GM12864 (cell line): ENCODE measurements at regions not wholly inside any gene's neighbourhood (a gene's known extent, or its start where the extent isn't known, plus 50 kb on each side); places are given as distances from the start of the nearest gene placed in this dataset.
A peak's percentile ranks its signal among the peaks of the same experiment; 100 is the strongest.

Experiments
- DNase-seq: peaks from one replicate; pipeline ENCODE4 v3.0.0-alpha.2; 2011; ENCODE audit warnings: low read depth
- H3K4me3 ChIP-seq: 2 replicates; pipeline ENCODE4 v1.5.1; 2011; ENCODE audit warnings: mild to moderate bottlenecking, low read depth, low read length, control low read depth
- TF ChIP-seq, protein P1 (sequence below): IDR thresholded peaks from 2 replicates; pipeline ENCODE4 v1.5.1; 2011; ENCODE audit warnings: low read depth, mild to moderate bottlenecking, moderate library complexity, low read length, control low read depth, inconsistent platforms; ENCODE audit errors: missing control alignments

DNA sequence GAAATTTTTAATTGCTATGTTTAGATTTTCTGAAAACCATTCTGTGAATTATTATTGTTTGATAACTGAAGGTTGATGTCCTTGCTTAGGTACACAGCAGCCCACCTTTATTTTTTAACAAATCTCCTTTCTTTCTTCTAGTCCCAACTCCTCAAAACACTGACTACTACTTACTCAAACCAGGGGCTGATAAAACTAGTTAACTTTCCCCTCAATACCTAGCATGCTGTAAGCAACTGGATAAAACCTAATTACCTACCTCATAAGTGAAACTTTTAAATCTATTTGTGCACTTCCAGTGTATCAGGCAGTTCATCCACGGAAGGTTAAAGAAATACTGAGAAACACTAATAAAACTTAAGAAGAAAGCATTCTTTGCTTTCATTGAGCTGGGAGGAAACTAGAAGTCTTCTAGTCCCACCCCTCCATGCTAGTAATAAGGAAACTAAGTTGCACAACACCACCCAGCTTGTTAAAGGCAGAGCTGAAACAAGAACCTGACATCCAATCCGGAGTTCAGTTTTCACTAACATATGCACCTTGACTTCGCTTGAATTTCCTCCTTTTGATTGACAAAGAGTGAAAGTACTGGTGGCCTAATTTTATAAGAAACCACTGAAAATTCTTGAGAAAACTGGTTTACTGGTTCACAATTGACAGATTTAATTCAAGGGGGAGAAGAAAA, 180.2 kb upstream of the TET2 start:
- H3K4me3 ChIP-seq, result peak overlapping the region; percentile 36; the same call in 1 of the 2 replicates
- TF ChIP-seq, protein P1, sequence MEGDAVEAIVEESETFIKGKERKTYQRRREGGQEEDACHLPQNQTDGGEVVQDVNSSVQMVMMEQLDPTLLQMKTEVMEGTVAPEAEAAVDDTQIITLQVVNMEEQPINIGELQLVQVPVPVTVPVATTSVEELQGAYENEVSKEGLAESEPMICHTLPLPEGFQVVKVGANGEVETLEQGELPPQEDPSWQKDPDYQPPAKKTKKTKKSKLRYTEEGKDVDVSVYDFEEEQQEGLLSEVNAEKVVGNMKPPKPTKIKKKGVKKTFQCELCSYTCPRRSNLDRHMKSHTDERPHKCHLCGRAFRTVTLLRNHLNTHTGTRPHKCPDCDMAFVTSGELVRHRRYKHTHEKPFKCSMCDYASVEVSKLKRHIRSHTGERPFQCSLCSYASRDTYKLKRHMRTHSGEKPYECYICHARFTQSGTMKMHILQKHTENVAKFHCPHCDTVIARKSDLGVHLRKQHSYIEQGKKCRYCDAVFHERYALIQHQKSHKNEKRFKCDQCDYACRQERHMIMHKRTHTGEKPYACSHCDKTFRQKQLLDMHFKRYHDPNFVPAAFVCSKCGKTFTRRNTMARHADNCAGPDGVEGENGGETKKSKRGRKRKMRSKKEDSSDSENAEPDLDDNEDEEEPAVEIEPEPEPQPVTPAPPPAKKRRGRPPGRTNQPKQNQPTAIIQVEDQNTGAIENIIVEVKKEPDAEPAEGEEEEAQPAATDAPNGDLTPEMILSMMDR, result no peak
- DNase-seq, result peak; percentile 95

DNA sequence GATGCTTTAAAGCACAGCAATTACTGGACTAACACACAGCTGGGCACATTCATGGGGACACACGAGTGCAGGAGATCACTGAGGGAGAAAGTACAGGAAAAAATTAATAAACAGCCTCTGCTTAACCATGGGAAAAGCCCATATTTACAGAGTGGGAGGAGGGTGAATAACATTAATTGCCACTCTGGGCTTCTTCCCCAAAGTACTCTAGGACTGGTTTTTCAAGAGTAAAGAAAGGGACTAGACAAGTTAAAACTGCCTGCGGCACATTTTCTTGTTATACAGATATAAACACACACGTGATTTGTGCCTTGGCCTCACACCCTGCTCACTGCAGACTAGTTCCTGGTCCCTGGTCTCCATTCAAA, 179.7 kb upstream of the TET2 start:
- no peak for DNase-seq
- peak overlapping the region; percentile 36; the same call in 1 of the 2 replicates for H3K4me3 ChIP-seq
- TF ChIP-seq, protein P1, result no peak

DNA sequence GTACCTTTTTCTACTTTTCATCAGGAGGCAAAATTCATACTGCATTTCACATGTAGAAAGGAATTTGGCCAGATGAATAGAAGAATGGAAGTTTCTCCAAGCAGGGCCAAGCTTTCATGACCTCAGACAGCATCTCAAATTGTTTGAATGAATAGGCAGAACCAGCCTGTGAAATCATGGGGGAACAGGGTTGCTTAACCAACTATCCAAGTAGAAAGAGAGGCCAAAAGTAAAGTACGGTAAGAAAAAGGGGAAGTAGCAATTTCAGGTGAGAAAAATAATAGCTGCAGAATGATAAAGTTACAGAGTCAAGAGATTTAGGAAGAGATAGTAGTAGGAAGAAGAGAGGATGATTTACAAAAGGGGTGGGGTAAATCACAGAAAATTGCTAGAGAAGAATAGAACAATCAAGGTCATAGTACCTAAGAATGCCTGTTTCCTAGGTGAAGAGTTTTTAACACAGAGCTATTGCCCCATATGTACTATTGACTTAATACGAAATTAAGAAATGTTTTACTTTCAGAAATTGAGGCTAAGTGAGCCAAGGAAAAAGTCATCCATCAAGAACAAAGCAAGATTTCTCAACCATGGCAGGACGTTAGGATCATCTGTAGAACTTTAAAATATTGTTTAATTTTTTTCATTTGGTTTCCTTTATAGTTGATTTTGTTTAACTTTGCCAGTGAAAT, 177.1 kb upstream of the TET2 start:
- TF ChIP-seq, protein P1, result no peak
- DNase-seq, result no peak
- no peak overlapping the region for H3K4me3 ChIP-seq

DNA sequence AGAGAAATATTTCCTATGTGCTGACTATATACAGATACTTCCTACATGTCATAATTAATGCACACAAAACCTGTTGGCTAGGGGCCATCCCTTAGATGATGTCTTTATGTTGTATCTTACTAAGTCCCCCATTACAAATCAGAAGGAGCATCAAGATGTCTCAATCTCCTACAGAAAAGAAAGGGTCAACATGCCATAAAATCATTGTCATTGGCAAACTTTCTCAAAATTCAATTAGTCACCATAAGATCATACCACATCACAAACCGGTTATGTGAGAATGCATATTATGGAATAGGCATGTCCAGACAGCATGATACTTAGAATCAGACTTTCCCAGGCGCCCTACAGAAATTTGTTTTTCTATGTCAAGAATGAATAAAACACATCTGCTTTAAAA, 175.2 kb upstream of the TET2 start:
- no peak for DNase-seq
- H3K4me3 ChIP-seq, result no peak overlapping the region
- TF ChIP-seq, protein P1, result no peak

DNA sequence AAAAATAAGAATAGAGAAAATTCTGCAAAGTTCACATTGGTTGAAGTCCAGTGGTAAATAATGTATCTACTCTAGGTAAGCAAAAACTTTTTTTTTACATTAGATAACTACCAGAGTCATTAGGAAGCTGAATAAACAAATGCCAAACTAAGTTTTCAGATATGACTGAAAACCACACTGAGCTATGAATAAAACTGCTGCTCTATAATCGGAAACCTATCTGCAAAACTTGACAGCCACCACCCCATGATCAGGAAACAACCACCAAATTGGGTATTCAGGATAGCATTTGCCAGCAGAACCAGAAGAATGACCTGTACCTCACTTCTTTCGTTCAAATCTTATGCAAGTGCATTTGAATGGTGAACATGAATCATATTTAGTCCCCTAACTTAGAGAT, 173.0 kb upstream of the TET2 start:
- TF ChIP-seq, protein P1, result no peak
- DNase-seq, result no peak
- H3K4me3 ChIP-seq, result no peak overlapping the region; the same call in 1 of the 2 replicates

DNA sequence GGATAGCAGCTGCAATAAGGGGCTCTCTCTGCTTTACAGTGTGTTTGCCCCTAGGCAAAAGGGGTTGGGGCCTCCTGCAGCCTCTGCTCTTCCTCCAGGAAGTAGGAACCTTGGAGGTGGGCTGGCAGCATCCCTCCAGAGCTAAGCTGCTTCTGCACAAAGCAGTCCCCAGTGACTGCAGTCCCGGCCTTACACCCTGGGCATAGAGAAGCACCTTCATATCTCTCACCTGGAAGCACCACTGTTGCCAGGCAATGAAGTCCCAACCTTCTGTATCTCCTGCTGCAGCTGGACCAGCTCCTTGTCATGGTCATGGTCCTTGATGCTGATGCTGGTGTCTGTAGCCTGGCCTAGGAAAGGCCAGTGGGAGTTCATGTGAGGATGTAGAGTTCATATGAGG, 171.1 kb upstream of the TET2 start:
- H3K4me3 ChIP-seq, result no peak overlapping the region
- TF ChIP-seq, protein P1, result no peak
- no peak for DNase-seq

DNA sequence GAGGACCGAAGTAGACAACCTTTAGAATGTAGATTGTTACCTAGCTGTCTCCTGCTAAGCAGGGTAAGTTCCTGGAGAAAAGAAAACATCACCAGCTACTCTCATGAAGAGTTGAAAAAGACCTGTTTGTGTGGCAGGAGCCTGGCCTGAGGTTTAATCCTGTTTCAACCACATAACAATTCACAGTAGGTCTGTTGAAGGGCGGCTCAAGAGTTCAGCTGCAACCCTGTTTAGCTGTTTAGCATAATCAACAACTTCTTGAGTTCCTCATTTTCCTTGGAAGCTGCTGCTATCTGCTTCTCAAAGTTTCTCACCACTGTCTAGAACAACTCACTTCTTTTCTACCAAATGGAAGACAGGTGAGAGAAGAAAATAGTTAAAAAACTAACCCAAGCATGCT, 170.4 kb upstream of the TET2 start:
- no peak for DNase-seq
- TF ChIP-seq, protein P1, result no peak

More for the DNA sequence above, 170.4 kb upstream of the TET2 start:
- H3K4me3 ChIP-seq, result no peak overlapping the region
